SK-N-SH treated with all-trans-retinoic acid at 6 μM for 48 hours (cell line): ENCODE measurements at regions not wholly inside any gene's neighbourhood (a gene's known extent, or its start where the extent isn't known, plus 50 kb on each side); places are given as distances from the start of the nearest gene placed in this dataset.

ENCODE experiments used
- ATAC-seq: fragments of 200-7000 bp; cut with Tn5 transposase; 3 replicates; pipeline ENCODE4 v1.9.1; 2020; ENCODE audit warnings: mild to moderate bottlenecking, moderate library complexity
- ARNTL ChIP-seq: fragments of 450-650 bp; formaldehyde crosslinking; IDR thresholded peaks from 2 replicates; pipeline ENCODE4 v1.5.0; 2020; ENCODE audit warnings: low read depth, mild to moderate bottlenecking, moderate library complexity, borderline replicate concordance
- BACH2 ChIP-seq: fragments of 250-450 bp; sonication (Bioruptor Pico); IDR thresholded peaks from 2 replicates; pipeline ENCODE4 v1.9.0; 2021; ENCODE audit warnings: mild to moderate bottlenecking, borderline replicate concordance
- ESRRG ChIP-seq: fragments of 250-450 bp; sonication (Bioruptor Pico); IDR thresholded peaks from 2 replicates; pipeline ENCODE4 v1.6.1; 2021; ENCODE audit warnings: mild to moderate bottlenecking
- OSR1 ChIP-seq: fragments of 250-450 bp; sonication (Bioruptor Pico); IDR thresholded peaks from 2 replicates; pipeline ENCODE4 v1.8.0; 2022; ENCODE audit warnings: moderate library complexity, mild to moderate bottlenecking, inconsistent platforms
- PPARA ChIP-seq: fragments of 250-450 bp; sonication (Bioruptor Pico); IDR thresholded peaks from 2 replicates; pipeline ENCODE4 v1.5.0; 2020; ENCODE audit warnings: mild to moderate bottlenecking, borderline replicate concordance
- RARB ChIP-seq: fragments of 250-450 bp; sonication (Bioruptor Pico); IDR thresholded peaks from 2 replicates; pipeline ENCODE4 v1.8.0; 2021; ENCODE audit warnings: mild to moderate bottlenecking, moderate library complexity
- TOX ChIP-seq: fragments of 250-450 bp; sonication (Bioruptor Pico); IDR thresholded peaks from 2 replicates; pipeline ENCODE4 v1.8.0; 2021; ENCODE audit warnings: mild to moderate bottlenecking, moderate library complexity, borderline replicate concordance
- ZC3H10 ChIP-seq: fragments of 250-450 bp; sonication (Bioruptor Pico); IDR thresholded peaks from 2 replicates; pipeline ENCODE4 v1.5.1; 2021; ENCODE audit warnings: mild to moderate bottlenecking, moderate library complexity
- ZFP30 ChIP-seq: fragments of 450-650 bp; formaldehyde crosslinking; IDR thresholded peaks from 2 replicates; pipeline ENCODE4 v1.5.0; 2022; ENCODE audit warnings: mild to moderate bottlenecking, moderate library complexity
- ZNF565 ChIP-seq: fragments of 450-650 bp; formaldehyde crosslinking; conservative IDR thresholded peaks from 2 replicates; pipeline ENCODE4 v1.5.0; 2020; ENCODE audit warnings: low read depth, mild to moderate bottlenecking, moderate library complexity
- ZNF8 ChIP-seq: fragments of 450-650 bp; formaldehyde crosslinking; IDR thresholded peaks from 2 replicates; pipeline ENCODE4 v1.5.0; 2020; ENCODE audit warnings: mild to moderate bottlenecking, moderate library complexity
- TF ChIP-seq, protein P1 (sequence below): fragments of 250-450 bp; sonication (Bioruptor Pico); IDR thresholded peaks from 2 replicates; pipeline ENCODE4 v1.5.1; 2021; ENCODE audit warnings: mild to moderate bottlenecking, moderate library complexity
- TF ChIP-seq, protein P2 (sequence below): fragments of 250-450 bp; sonication (Bioruptor Pico); IDR thresholded peaks from 2 replicates; pipeline ENCODE4 v1.5.1; 2020; ENCODE audit warnings: low read depth, mild to moderate bottlenecking, moderate library complexity
- TF ChIP-seq, protein P3 (sequence below): fragments of 250-450 bp; sonication (Bioruptor Pico); IDR thresholded peaks from 2 replicates; pipeline ENCODE4 v1.8.0; 2021; ENCODE audit warnings: low read depth, mild to moderate bottlenecking, moderate library complexity, borderline replicate concordance
- TF ChIP-seq, protein P4 (sequence below): fragments of 250-450 bp; sonication (Bioruptor Pico); IDR thresholded peaks from 2 replicates; pipeline ENCODE4 v1.5.0; 2020; ENCODE audit warnings: mild to moderate bottlenecking, moderate library complexity

DNA sequence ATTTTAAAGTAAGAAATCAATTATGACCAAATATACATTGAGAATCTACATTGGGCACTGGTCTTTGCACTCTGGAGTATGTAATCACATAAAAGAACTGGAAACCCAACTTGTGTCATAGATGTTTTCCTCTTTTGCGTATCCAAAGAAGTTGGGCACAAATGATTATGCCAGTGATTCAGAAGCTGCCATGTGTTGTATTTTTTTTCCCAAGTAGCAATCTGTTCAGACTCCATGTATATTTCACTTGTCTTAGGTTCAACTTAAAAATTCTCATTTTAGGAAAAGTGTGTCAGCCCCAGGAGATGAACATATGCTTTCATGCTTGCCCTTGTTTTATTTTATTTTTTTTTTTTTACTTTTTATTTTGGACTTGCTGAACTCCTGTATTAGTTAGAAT, 441.5 kb downstream of the PDZRN4 start:
- TF ChIP-seq, protein P1, sequence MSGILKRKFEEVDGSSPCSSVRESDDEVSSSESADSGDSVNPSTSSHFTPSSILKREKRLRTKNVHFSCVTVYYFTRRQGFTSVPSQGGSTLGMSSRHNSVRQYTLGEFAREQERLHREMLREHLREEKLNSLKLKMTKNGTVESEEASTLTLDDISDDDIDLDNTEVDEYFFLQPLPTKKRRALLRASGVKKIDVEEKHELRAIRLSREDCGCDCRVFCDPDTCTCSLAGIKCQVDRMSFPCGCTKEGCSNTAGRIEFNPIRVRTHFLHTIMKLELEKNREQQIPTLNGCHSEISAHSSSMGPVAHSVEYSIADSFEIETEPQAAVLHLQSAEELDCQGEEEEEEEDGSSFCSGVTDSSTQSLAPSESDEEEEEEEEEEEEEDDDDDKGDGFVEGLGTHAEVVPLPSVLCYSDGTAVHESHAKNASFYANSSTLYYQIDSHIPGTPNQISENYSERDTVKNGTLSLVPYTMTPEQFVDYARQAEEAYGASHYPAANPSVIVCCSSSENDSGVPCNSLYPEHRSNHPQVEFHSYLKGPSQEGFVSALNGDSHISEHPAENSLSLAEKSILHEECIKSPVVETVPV (CRISPR knock-in tag) = no peak
- TF ChIP-seq RARB (no peak), ZFP30 (CRISPR knock-in tag) (no peak), ESRRG (CRISPR knock-in tag) (no peak), OSR1 (no peak), ARNTL (CRISPR knock-in tag) (no peak), ZNF8 (no peak), ZC3H10 (no peak), PPARA (CRISPR knock-in tag) (no peak), ZNF565 (CRISPR knock-in tag) (no peak)
- TF ChIP-seq, protein P2, sequence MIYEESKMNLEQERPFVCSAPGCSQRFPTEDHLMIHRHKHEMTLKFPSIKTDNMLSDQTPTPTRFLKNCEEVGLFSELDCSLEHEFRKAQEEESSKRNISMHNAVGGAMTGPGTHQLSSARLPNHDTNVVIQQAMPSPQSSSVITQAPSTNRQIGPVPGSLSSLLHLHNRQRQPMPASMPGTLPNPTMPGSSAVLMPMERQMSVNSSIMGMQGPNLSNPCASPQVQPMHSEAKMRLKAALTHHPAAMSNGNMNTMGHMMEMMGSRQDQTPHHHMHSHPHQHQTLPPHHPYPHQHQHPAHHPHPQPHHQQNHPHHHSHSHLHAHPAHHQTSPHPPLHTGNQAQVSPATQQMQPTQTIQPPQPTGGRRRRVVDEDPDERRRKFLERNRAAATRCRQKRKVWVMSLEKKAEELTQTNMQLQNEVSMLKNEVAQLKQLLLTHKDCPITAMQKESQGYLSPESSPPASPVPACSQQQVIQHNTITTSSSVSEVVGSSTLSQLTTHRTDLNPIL (CRISPR knock-in tag) = no peak
- TF ChIP-seq, protein P3, sequence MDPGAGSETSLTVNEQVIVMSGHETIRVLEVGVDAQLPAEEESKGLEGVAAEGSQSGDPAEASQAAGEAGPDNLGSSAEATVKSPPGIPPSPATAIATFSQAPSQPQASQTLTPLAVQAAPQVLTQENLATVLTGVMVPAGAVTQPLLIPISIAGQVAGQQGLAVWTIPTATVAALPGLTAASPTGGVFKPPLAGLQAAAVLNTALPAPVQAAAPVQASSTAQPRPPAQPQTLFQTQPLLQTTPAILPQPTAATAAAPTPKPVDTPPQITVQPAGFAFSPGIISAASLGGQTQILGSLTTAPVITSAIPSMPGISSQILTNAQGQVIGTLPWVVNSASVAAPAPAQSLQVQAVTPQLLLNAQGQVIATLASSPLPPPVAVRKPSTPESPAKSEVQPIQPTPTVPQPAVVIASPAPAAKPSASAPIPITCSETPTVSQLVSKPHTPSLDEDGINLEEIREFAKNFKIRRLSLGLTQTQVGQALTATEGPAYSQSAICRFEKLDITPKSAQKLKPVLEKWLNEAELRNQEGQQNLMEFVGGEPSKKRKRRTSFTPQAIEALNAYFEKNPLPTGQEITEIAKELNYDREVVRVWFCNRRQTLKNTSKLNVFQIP = no peak
- no peak for ATAC-seq

DNA sequence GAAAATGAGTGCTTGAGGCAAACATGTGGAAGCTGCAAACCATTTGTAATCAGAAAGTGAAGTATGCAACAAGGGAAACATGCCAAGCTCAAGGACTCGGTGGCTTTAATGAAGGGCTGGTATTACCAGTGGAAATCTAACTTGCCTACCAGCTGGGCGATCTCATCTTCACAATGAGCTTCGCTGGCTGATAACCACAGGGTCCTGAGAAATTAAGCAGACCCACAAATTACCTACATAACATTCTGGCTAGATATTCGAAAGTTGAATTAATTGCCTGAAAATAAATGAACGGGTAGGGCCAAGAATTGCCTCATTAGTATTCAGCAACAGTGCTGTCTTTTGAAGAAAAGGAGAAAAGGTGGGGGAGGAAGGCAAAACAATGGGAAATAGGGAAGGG, 439.4 kb downstream of the PDZRN4 start:
- no peak for ATAC-seq
- TF ChIP-seq, protein P2 (CRISPR knock-in tag) = no peak
- TF ChIP-seq ARNTL (CRISPR knock-in tag) (no peak), BACH2 (CRISPR knock-in tag) (no peak), TOX (no peak)
- TF ChIP-seq, protein P4, sequence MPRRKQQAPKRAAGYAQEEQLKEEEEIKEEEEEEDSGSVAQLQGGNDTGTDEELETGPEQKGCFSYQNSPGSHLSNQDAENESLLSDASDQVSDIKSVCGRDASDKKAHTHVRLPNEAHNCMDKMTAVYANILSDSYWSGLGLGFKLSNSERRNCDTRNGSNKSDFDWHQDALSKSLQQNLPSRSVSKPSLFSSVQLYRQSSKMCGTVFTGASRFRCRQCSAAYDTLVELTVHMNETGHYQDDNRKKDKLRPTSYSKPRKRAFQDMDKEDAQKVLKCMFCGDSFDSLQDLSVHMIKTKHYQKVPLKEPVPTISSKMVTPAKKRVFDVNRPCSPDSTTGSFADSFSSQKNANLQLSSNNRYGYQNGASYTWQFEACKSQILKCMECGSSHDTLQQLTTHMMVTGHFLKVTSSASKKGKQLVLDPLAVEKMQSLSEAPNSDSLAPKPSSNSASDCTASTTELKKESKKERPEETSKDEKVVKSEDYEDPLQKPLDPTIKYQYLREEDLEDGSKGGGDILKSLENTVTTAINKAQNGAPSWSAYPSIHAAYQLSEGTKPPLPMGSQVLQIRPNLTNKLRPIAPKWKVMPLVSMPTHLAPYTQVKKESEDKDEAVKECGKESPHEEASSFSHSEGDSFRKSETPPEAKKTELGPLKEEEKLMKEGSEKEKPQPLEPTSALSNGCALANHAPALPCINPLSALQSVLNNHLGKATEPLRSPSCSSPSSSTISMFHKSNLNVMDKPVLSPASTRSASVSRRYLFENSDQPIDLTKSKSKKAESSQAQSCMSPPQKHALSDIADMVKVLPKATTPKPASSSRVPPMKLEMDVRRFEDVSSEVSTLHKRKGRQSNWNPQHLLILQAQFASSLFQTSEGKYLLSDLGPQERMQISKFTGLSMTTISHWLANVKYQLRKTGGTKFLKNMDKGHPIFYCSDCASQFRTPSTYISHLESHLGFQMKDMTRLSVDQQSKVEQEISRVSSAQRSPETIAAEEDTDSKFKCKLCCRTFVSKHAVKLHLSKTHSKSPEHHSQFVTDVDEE (CRISPR knock-in tag) = no peak

DNA sequence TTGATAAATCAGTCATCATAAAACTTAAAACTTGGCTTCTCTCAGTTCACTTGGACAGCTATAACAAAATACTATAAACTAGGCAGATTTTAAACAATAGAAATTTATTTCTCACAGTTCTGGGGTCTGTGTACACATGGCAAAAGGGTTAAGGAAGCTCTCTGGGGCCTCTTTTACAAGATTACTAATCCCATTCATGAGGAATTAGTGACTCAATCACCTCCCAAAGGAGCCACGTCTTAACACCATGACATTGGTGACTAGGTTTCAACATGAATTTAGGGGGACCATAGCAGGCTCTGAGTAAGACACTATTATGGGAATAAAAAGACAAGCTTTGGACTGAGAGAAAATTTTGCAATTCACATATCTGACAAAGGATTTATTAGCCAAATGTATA, 436.5 kb downstream of the PDZRN4 start:
- TF ChIP-seq ZC3H10 (no peak), RARB (no peak), PPARA (CRISPR knock-in tag) (no peak), ESRRG (CRISPR knock-in tag) (no peak)
- ATAC-seq = no peak
